ENCODE measurements at regions not wholly inside any gene's neighbourhood (a gene's known extent, or its start where the extent isn't known, plus 50 kb on each side); places are given as distances from the start of the nearest gene placed in this dataset.

DNA sequence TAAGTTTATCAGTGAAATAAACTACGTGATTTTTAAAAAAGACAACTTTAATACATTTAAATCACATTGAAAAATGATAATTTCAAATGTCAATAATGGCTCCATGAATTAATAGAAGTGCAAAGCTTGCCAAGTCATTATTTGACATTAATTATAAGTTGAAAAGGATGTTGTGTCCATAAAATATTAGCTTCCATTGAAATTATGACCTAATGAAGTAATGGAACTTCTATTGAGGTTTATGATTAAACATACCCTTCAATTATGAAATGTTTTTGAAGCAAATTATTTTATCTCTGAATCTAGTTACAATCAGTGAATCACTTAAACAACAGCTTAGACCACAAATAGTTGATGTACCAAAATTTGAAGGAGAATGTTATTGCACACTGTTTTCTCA, 144.2 kb downstream of the SLITRK6 start:
- TF ChIP-seq, protein P1, sequence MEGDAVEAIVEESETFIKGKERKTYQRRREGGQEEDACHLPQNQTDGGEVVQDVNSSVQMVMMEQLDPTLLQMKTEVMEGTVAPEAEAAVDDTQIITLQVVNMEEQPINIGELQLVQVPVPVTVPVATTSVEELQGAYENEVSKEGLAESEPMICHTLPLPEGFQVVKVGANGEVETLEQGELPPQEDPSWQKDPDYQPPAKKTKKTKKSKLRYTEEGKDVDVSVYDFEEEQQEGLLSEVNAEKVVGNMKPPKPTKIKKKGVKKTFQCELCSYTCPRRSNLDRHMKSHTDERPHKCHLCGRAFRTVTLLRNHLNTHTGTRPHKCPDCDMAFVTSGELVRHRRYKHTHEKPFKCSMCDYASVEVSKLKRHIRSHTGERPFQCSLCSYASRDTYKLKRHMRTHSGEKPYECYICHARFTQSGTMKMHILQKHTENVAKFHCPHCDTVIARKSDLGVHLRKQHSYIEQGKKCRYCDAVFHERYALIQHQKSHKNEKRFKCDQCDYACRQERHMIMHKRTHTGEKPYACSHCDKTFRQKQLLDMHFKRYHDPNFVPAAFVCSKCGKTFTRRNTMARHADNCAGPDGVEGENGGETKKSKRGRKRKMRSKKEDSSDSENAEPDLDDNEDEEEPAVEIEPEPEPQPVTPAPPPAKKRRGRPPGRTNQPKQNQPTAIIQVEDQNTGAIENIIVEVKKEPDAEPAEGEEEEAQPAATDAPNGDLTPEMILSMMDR (IDR thresholded peaks at IDR 0.05; ENCODE audit: low read depth, low read length, missing control alignments), result no peak
- DNase-seq (ENCODE audit: low read depth), result no peak
- H3K4me3 ChIP-seq (ENCODE audit: low read depth, low read length), result no peak overlapping the region

- DNase-seq (ENCODE audit: low read depth), result no peak
- H3K4me3 ChIP-seq (ENCODE audit: low read depth, low read length), result no peak overlapping the region
- TF ChIP-seq, protein P1 (IDR thresholded peaks at IDR 0.05; ENCODE audit: low read depth, low read length, missing control alignments), result no peak
These were observed 145.0 kb downstream of the SLITRK6 start for GRCh38 chr13:85654227-85654626.

DNA sequence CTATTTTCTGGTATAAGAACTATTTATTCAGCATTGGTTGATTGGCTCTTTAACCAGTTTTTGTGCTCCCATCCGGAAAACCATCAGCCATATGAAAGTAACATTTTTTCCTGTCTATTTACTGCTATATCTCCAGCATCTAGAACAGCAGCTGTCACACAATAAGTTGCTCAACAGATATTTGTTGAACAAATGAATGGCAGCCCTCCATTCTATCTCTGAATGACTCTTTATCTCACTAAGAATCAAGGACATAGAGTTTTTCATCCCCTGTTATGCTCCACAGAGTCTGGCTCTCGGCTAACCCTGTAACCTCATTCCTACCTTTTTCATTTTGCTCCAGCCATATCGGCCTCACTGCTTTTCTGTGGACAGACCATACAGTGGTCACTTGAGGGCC, 145.5 kb downstream of the SLITRK6 start:
- no peak for DNase-seq (ENCODE audit: low read depth)
- TF ChIP-seq, protein P1 (IDR thresholded peaks at IDR 0.05; ENCODE audit: low read depth, low read length, missing control alignments), result no peak
- H3K4me3 ChIP-seq (ENCODE audit: low read depth, low read length), result no peak overlapping the region

DNA sequence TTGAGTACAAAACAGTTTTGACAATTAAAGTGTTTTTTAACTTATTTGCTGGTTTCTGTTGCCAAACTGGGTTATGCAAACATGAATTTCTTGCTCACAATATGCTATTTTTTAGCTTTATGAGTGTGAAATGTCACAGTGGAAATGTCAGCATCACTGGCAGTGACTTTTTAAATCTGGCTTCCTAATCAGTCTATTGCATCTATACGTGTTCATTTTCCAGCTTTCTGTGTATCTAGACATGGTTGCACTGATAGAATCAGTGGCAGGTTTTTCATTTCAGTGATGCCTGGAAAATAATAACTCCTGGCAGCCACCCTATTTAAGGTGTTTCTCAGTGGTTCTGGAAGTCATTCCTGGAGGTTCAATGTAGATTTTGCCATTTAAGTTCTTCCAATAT, 146.7 kb downstream of the SLITRK6 start:
- no peak for DNase-seq (ENCODE audit: low read depth)
- H3K4me3 ChIP-seq (ENCODE audit: low read depth, low read length), result no peak overlapping the region
- TF ChIP-seq, protein P1 (IDR thresholded peaks at IDR 0.05; ENCODE audit: low read depth, low read length, missing control alignments), result no peak

DNA sequence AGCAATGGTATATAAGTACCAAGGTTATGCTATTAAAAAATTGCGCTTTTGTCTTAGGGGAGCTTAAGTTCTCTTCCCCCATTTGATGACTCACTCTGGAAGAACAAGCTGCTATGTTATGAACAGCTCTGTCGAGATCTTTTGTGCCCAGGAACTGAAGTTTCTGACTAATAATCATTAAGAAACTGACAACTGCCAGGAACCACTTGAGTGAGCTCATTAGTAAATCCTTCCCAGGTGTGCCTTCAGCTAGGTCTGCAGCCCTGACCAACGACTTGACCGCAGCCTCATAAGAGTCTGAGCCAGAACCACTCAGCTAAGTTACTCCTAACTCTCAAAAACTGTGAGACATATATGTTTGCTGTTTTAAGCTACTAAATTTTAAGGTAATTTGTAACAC, 147.8 kb downstream of the SLITRK6 start:
- TF ChIP-seq, protein P1 (IDR thresholded peaks at IDR 0.05; ENCODE audit: low read depth, low read length, missing control alignments), result no peak
- DNase-seq (ENCODE audit: low read depth), result no peak
- no peak overlapping the region for H3K4me3 ChIP-seq (ENCODE audit: low read depth, low read length)

DNA sequence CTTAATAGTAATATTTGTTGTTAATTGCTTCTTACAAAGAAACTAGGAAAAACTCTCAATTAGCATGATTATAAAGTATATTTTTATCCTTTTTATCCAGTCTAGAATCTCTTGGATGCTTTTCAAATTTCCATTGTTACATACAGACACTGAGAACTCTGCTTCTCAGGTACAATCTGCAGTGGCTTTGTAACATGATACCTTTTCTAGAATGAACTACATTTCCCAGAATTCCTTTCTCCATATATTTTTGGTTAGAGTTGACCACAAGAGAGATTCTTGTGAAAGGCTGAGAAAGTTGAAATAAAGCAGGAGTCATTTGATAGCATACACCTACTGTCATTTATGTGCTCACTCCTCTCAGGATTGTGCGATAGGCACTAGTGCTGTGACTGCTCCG, 148.6 kb downstream of the SLITRK6 start:
- TF ChIP-seq, protein P1 (IDR thresholded peaks at IDR 0.05; ENCODE audit: low read depth, low read length, missing control alignments), result no peak
- no peak for DNase-seq (ENCODE audit: low read depth)
- no peak overlapping the region for H3K4me3 ChIP-seq (ENCODE audit: low read depth, low read length)

DNA sequence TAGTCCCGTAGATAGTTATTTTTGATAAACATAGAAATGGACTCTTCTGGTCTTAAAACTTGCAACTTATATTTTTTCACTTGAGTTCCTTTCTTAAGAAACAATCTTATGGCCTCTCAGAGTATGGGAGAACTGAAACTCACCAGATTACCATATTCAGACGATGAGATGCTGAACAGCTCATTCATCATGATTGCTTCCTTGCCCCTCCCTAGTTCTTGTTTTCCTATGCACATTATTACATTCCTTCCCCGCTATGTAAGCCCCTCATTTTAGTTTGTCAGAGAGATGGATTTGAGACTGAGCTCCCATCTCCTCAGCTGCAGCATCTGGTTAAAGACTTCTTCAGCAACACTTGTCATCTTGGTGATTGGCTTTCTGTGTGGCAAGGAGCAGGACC, 158.5 kb downstream of the SLITRK6 start:
- TF ChIP-seq, protein P1 (IDR thresholded peaks at IDR 0.05; ENCODE audit: low read depth, low read length, missing control alignments), result no peak
- DNase-seq (ENCODE audit: low read depth), result no peak

More for the DNA sequence above, 158.5 kb downstream of the SLITRK6 start:
- H3K4me3 ChIP-seq (ENCODE audit: low read depth, low read length), result no peak overlapping the region

Measured in GM12864 (cell line).